Erythroblast (primary cell): ENCODE measurements at regions not wholly inside any gene's neighbourhood (a gene's known extent, or its start where the extent isn't known, plus 50 kb on each side); places are given as distances from the start of the nearest gene placed in this dataset.

Experiments
- GATA1 ChIP-seq: IDR thresholded peaks from 2 replicates; pipeline ENCODE4 v1.6.1; 2011; ENCODE audit warnings: low read depth, mild to moderate bottlenecking, control low read depth, low read length, moderate library complexity
- POLR2A ChIP-seq: IDR thresholded peaks from 2 replicates; pipeline ENCODE4 v1.6.1; 2011; ENCODE audit warnings: mild to moderate bottlenecking, low read length

DNA sequence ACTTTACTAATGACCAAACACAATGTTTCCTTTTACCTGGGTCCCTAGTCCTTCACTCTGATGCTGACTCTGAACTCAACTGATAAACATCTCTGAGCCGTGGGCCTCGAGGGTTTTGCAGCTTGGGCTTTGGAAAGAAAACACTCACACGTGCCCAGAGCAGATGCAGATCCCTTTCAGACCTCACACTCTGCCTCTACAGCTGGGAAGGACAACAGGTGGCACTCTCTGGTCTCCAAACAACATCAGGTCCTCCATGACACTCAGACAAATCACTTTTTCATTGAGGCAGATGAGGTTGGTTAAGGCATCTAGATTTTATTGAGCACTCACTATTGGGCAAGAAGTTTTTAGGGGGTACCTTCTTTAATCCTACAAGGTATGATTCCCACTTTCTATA, 64.7 kb upstream of the NTRK3 start:
- no peak for TF ChIP-seq POLR2A
- TF ChIP-seq GATA1 = no peak
